ENCODE measurements at regions not wholly inside any gene's neighbourhood (a gene's known extent, or its start where the extent isn't known, plus 50 kb on each side); places are given as distances from the start of the nearest gene placed in this dataset.

DNA sequence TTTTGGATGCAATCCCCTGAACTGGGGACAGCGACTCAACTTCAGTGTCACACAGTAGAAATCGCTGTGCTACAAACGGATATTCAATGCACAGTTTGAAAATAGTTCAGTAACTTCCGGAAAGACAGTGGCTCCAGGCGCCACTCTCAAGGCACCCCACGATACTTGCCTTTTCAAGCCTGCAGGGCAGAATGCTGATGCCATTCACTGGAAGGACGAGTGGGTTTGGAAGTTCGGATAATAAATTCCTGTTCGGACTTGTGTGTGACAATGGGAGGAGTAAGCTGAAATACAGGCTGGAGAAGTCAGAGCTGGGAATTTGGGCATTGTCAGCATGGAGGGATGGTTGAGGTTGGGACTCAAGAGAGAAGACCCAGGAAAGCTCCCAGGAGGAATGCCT, 64.3 kb upstream of the HELT start:
- Mint-ChIP-seq H3K36me3 (ENCODE audit: low read depth) (no peaks in the 10 kb centered on the region), H3K4me3 (no peak overlapping the region), H3K27me3 (ENCODE audit: insufficient read depth) (peaks cover 28% of the 10 kb centered on the region), H3K4me1 (ENCODE audit: low read depth) (no peaks in the 10 kb centered on the region), H3K27ac (no peak overlapping the region), H3K9me3 (no peaks in the 10 kb centered on the region)
- TF ChIP-seq, protein P1, sequence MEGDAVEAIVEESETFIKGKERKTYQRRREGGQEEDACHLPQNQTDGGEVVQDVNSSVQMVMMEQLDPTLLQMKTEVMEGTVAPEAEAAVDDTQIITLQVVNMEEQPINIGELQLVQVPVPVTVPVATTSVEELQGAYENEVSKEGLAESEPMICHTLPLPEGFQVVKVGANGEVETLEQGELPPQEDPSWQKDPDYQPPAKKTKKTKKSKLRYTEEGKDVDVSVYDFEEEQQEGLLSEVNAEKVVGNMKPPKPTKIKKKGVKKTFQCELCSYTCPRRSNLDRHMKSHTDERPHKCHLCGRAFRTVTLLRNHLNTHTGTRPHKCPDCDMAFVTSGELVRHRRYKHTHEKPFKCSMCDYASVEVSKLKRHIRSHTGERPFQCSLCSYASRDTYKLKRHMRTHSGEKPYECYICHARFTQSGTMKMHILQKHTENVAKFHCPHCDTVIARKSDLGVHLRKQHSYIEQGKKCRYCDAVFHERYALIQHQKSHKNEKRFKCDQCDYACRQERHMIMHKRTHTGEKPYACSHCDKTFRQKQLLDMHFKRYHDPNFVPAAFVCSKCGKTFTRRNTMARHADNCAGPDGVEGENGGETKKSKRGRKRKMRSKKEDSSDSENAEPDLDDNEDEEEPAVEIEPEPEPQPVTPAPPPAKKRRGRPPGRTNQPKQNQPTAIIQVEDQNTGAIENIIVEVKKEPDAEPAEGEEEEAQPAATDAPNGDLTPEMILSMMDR (IDR thresholded peaks at IDR 0.05), result no peak
- DNase-seq, result no peak

DNA sequence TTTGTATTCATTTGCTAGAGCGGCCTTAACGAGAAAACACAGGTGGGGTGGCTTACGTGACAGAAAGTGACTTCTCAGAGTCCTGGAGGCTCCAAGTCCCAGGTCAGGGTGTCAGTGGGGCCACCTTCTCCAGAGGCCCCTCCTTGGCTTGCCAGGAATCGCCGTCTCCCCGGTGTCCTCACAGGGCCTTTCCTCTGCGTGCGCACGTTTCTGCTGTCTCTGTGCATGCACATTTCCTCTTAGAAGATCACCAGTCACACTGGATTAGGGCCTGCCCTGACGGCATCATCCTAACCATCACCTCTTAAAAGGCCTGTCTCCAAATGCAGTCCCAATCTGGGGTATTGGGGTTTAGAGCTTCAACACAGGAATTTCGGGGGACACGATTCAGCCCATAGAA, 63.8 kb upstream of the HELT start:
- no peaks in the 10 kb centered on the region for H3K4me1 Mint-ChIP-seq (ENCODE audit: low read depth)
- TF ChIP-seq, protein P1 (IDR thresholded peaks at IDR 0.05), result no peak
- H3K4me3 Mint-ChIP-seq, result no peak overlapping the region
- no peaks in the 10 kb centered on the region for H3K9me3 Mint-ChIP-seq
- no peak overlapping the region for H3K27ac Mint-ChIP-seq
- peaks cover 28% of the 10 kb centered on the region for H3K27me3 Mint-ChIP-seq (ENCODE audit: insufficient read depth)
- H3K36me3 Mint-ChIP-seq (ENCODE audit: low read depth), result no peaks in the 10 kb centered on the region
- DNase-seq, result no peak

DNA sequence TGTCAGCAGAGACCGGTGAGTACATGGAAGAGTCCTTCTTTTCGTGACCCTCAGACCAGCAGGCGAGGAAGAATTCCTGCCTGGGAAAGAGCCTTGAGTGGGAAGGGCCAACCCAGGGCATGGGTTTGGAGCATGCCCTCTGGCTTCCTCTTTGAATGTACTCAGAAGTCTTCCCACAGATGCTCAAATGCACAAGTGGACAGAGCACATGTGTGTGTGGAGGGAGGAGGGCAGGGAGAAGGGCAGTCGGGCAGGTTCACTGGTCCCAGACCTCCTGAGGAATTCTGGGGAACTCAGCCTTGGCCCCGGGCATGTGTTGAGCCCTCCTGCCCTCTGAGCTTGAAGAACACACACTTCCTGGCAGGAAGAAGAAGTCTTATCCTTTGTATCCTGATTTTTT, 63.2 kb upstream of the HELT start:
- Mint-ChIP-seq H3K4me1 (ENCODE audit: low read depth) (no peaks in the 10 kb centered on the region), H3K27me3 (ENCODE audit: insufficient read depth) (peaks cover 30% of the 10 kb centered on the region)

DNA sequence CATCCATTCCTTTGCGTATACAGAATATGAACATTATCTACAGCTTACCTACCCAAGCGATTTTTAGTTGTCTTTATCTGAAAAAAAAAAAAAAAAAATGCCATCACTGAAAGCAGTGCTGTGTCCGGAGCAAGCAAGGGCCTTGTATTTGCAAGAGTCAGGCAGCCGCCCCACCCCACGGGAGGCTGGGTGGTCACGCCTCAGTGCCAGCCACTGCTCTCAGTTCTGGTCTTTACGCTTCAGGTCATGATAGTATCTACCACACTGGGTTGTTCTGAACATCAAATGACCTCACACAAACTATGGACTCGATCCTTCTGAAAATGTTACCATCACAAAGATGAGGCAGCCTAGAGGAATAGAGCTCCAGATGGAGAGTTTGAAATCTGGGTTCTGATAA, 62.7 kb upstream of the HELT start:
- DNase-seq, result no peak
- no peaks in the 10 kb centered on the region for H3K9me3 Mint-ChIP-seq
- H3K4me1 Mint-ChIP-seq (ENCODE audit: low read depth), result no peaks in the 10 kb centered on the region
- H3K36me3 Mint-ChIP-seq (ENCODE audit: low read depth), result no peaks in the 10 kb centered on the region
- no peak overlapping the region for H3K27ac Mint-ChIP-seq
- H3K4me3 Mint-ChIP-seq, result no peak overlapping the region
- TF ChIP-seq, protein P1 (IDR thresholded peaks at IDR 0.05), result no peak
- peaks cover 29% of the 10 kb centered on the region for H3K27me3 Mint-ChIP-seq (ENCODE audit: insufficient read depth)

More for the DNA sequence above, 63.2 kb upstream of the HELT start:
- no peak overlapping the region for H3K27ac Mint-ChIP-seq
- H3K36me3 Mint-ChIP-seq (ENCODE audit: low read depth), result no peaks in the 10 kb centered on the region
- no peak overlapping the region for H3K4me3 Mint-ChIP-seq
- TF ChIP-seq, protein P1 (IDR thresholded peaks at IDR 0.05), result no peak
- H3K9me3 Mint-ChIP-seq, result no peaks in the 10 kb centered on the region
- DNase-seq, result no peak

DNA sequence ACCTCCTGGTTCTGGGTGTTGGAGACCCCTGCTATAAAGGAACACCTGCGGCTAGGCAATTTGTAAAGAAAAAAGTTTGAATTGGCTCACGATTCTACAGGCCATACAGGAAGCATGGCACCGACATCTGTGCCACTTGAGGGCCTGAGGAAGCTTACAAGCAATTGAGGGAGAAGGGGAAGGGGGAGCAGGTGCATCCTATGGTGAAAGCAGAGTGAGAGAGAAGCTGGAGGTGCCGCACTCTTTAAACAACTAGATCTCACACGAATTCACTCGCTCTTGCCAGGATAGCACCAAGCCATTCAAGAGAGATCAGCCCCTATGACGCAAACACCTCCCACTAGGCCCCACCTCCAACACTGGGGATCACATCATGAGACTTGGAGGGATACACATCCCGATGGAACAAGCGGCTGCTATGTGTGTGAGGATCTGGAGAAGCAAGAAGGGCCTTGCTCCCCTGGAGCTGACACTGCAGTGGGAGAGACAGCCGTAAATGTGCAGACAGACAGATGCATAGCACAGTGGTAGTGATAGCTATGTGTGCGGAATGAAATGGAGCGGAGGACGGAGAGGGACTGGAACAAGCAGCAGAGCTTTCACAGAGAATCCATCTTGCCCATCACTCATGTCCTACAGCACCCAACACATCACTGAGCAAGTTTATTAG, 60.7 kb upstream of the HELT start:
- H3K4me1 Mint-ChIP-seq (ENCODE audit: low read depth), result no peaks in the 10 kb centered on the region
- TF ChIP-seq, protein P1 (IDR thresholded peaks at IDR 0.05), result no peak

More for the DNA sequence above, 60.7 kb upstream of the HELT start:
- no peaks in the 10 kb centered on the region for H3K9me3 Mint-ChIP-seq
- peaks cover 40% of the 10 kb centered on the region for H3K27me3 Mint-ChIP-seq (ENCODE audit: insufficient read depth)
- DNase-seq, result no peak
- H3K4me3 Mint-ChIP-seq, result no peak overlapping the region
- no peak overlapping the region for H3K27ac Mint-ChIP-seq
- H3K36me3 Mint-ChIP-seq (ENCODE audit: low read depth), result no peaks in the 10 kb centered on the region
